MM.1S (cell line): ENCODE measurements at regions not wholly inside any gene's neighbourhood (a gene's known extent, or its start where the extent isn't known, plus 50 kb on each side); places are given as distances from the start of the nearest gene placed in this dataset.

ENCODE experiments used
- DNase-seq: peaks from one replicate; pipeline ENCODE4 v3.0.0-alpha.2; 2015
- H2AFZ ChIP-seq: fragments of 300-600 bp; sonication (generic); 2 replicates; pipeline ENCODE4 v1.6.0; 2016; ENCODE audit warnings: antibody characterized with exemption, low read length
- H3F3A ChIP-seq: fragments of 300-600 bp; sonication (generic); 2 replicates; pipeline ENCODE4 v1.6.1; 2016; ENCODE audit warnings: mild to moderate bottlenecking, antibody characterized with exemption, low read length, moderate library complexity, mixed read lengths; ENCODE audit not compliant: insufficient read depth
- H3K27ac ChIP-seq: fragments of 300-600 bp; sonication (generic); 2 replicates; pipeline ENCODE4 v1.5.1; 2016; ENCODE audit warnings: mild to moderate bottlenecking, low read length
- H3K27me3 ChIP-seq: fragments of 300-600 bp; sonication (generic); replicated peaks from 2 replicates; pipeline ENCODE4 v1.6.0; 2016; ENCODE audit warnings: low read length; ENCODE audit not compliant: insufficient read depth
- H3K36me3 ChIP-seq: fragments of 300-600 bp; sonication (generic); replicated peaks from 2 replicates; pipeline ENCODE4 v1.6.1; 2016; ENCODE audit warnings: mild to moderate bottlenecking, low read length, mixed read lengths; ENCODE audit not compliant: insufficient read depth
- H3K4me1 ChIP-seq: fragments of 300-600 bp; sonication (generic); 2 replicates; pipeline ENCODE4 v1.6.1; 2016; ENCODE audit warnings: low read length, mixed read lengths
- H3K4me2 ChIP-seq: fragments of 300-600 bp; sonication (generic); 2 replicates; pipeline ENCODE4 v1.6.0; 2016; ENCODE audit warnings: low read depth, low read length
- H3K4me3 ChIP-seq: fragments of 300-600 bp; sonication (generic); 2 replicates; pipeline ENCODE4 v1.5.1; 2016; ENCODE audit warnings: low read length, mixed read lengths
- H3K79me2 ChIP-seq: fragments of 300-600 bp; sonication (generic); 2 replicates; pipeline ENCODE4 v1.6.1; 2016; ENCODE audit warnings: mixed run types, low read length, mixed read lengths
- H3K9ac ChIP-seq: fragments of 300-600 bp; sonication (generic); 2 replicates; pipeline ENCODE4 v1.6.1; 2016; ENCODE audit warnings: low read length, mixed read lengths
- H3K9me2 ChIP-seq: fragments of 300-600 bp; sonication (generic); replicated peaks from 2 replicates; pipeline ENCODE4 v1.6.1; 2016; ENCODE audit warnings: mild to moderate bottlenecking, low read length, mixed read lengths; ENCODE audit not compliant: insufficient read depth
- H3K9me3 ChIP-seq: fragments of 300-600 bp; sonication (generic); replicated peaks from 2 replicates; pipeline ENCODE4 v1.6.1; 2016; ENCODE audit warnings: mild to moderate bottlenecking, low read length, mixed read lengths; ENCODE audit not compliant: insufficient read depth
- H4K20me1 ChIP-seq: fragments of 300-600 bp; sonication (generic); 2 replicates; pipeline ENCODE4 v1.6.1; 2016; ENCODE audit warnings: mild to moderate bottlenecking, low read length, moderate library complexity, mixed read lengths; ENCODE audit not compliant: insufficient read depth
- CTCF ChIP-seq: fragments of 300-600 bp; sonication (generic); IDR thresholded peaks from 2 replicates; pipeline ENCODE4 v1.5.1; 2016; ENCODE audit warnings: antibody characterized with exemption, low read length, mixed read lengths
- EZH2 ChIP-seq: fragments of 300-600 bp; sonication (generic); optimal IDR thresholded peaks from 2 replicates; pipeline ENCODE3; 2017; ENCODE audit warnings: low read depth, mild to moderate bottlenecking, antibody characterized with exemption, low read length, mixed read lengths
- EZH2phosphoT487 ChIP-seq: fragments of 300-600 bp; sonication (generic); IDR thresholded peaks from 2 replicates; pipeline ENCODE4 v1.6.1; 2018; ENCODE audit warnings: antibody characterized with exemption, low read length

- H3K4me1 ChIP-seq, result no peaks in the 10 kb centered on the region
- TF ChIP-seq EZH2, result no peak
- no peak for TF ChIP-seq EZH2phosphoT487
- TF ChIP-seq CTCF, result no peak
- no peak overlapping the region for H3K4me3 ChIP-seq
- H3K9me3 ChIP-seq, result no peaks in the 10 kb centered on the region
- no peaks in the 10 kb centered on the region for H3K27me3 ChIP-seq
- H3K36me3 ChIP-seq, result no peaks in the 10 kb centered on the region
- no peak overlapping the region for H3K4me2 ChIP-seq
- no peaks in the 10 kb centered on the region for H3K9me2 ChIP-seq
- H4K20me1 ChIP-seq, result no peaks in the 10 kb centered on the region
- H2AFZ ChIP-seq, result no peak overlapping the region
- no peak overlapping the region for H3K9ac ChIP-seq
- no peak overlapping the region for H3K27ac ChIP-seq
- no peaks in the 10 kb centered on the region for H3F3A ChIP-seq
- DNase-seq, result no peak
- H3K79me2 ChIP-seq, result no peaks in the 10 kb centered on the region
Measured at GRCh38 chr11:28439403-28439802, 331.2 kb downstream of the METTL15 start.

- Histone ChIP-seq H3K4me2 (no peak overlapping the region), H3K4me1 (no peaks in the 10 kb centered on the region), H3K36me3 (no peaks in the 10 kb centered on the region), H3K79me2 (no peaks in the 10 kb centered on the region), H3K9ac (no peak overlapping the region), H3K9me2 (no peaks in the 10 kb centered on the region), H3K4me3 (no peak overlapping the region), H3K9me3 (no peaks in the 10 kb centered on the region), H3K27me3 (no peaks in the 10 kb centered on the region), H4K20me1 (no peaks in the 10 kb centered on the region), H3F3A (no peaks in the 10 kb centered on the region), H2AFZ (no peak overlapping the region), H3K27ac (no peak overlapping the region)
- TF ChIP-seq EZH2phosphoT487, result no peak
- TF ChIP-seq EZH2, result no peak
- no peak for TF ChIP-seq CTCF
- DNase-seq, result no peak
Measured at GRCh38 chr11:28420099-28420498, 311.9 kb downstream of the METTL15 start.

GRCh38 chr11:28417601-28418323 is 309.6 kb downstream of the METTL15 start:
- DNase-seq, result no peak
- H3K4me1 ChIP-seq, result no peaks in the 10 kb centered on the region
- no peaks in the 10 kb centered on the region for H3K27me3 ChIP-seq
- no peaks in the 10 kb centered on the region for H4K20me1 ChIP-seq
- H3K9me3 ChIP-seq, result no peaks in the 10 kb centered on the region
- H3F3A ChIP-seq, result no peaks in the 10 kb centered on the region
- no peak overlapping the region for H3K27ac ChIP-seq
- TF ChIP-seq EZH2phosphoT487, result no peak
- no peak for TF ChIP-seq EZH2
- no peak for TF ChIP-seq CTCF
- H3K4me2 ChIP-seq, result no peak overlapping the region
- H3K9ac ChIP-seq, result no peak overlapping the region
- no peaks in the 10 kb centered on the region for H3K9me2 ChIP-seq
- H3K36me3 ChIP-seq, result no peaks in the 10 kb centered on the region
- no peak overlapping the region for H3K4me3 ChIP-seq
- H2AFZ ChIP-seq, result no peak overlapping the region
- no peaks in the 10 kb centered on the region for H3K79me2 ChIP-seq
